Calu3 (cell line): ENCODE measurements at regions not wholly inside any gene's neighbourhood (a gene's known extent, or its start where the extent isn't known, plus 50 kb on each side); places are given as distances from the start of the nearest gene placed in this dataset.
A peak's percentile ranks its signal among the peaks of the same experiment; 100 is the strongest.

ENCODE experiments used
- BruUV-seq: library from RNA; stranded (reverse); fragments of 400-500 nt; replicated peaks from 2 replicates; lab custom pipeline; 2021; lab: Mats Ljungman, UMichigan
- CTCF ChIA-PET: fragments of 300-600 bp; sonication (Branson Sonifier 250); formaldehyde crosslinking; loops from one replicate; lab custom pipeline; 2022; ENCODE audit warnings: antibody characterized with exemption; lab: Charles Lee
- DNase-seq: peaks from one replicate; pipeline ENCODE4 v3.0.0; 2022
- H3K27ac Mint-ChIP-seq: one replicate; pipeline ENCODE4 v1.8.0; 2022; ENCODE audit warnings: mixed read lengths; ENCODE audit not compliant: unreplicated experiment
- H3K27me3 Mint-ChIP-seq: one replicate; pipeline ENCODE4 v1.8.0; 2022; ENCODE audit warnings: mixed read lengths; ENCODE audit not compliant: unreplicated experiment
- H3K36me3 Mint-ChIP-seq: one replicate; pipeline ENCODE4 v1.8.0; 2022; ENCODE audit warnings: mild to moderate bottlenecking, moderate library complexity, mixed read lengths; ENCODE audit not compliant: insufficient read depth, unreplicated experiment
- H3K4me1 Mint-ChIP-seq: one replicate; pipeline ENCODE4 v1.8.0; 2022; ENCODE audit warnings: mild to moderate bottlenecking, low read depth, mixed read lengths; ENCODE audit not compliant: unreplicated experiment
- H3K4me3 Mint-ChIP-seq: one replicate; pipeline ENCODE4 v1.8.0; 2022; ENCODE audit warnings: mild to moderate bottlenecking, low read depth, moderate library complexity, mixed read lengths; ENCODE audit not compliant: unreplicated experiment
- H3K9me3 Mint-ChIP-seq: one replicate; pipeline ENCODE4 v1.8.0; 2022; ENCODE audit warnings: low read depth, mixed read lengths; ENCODE audit not compliant: unreplicated experiment
- CTCF ChIP-seq: fragments of 200-600 bp; IDR thresholded peaks from one replicate; pipeline ENCODE4 v1.8.0; 2022; ENCODE audit warnings: antibody characterized with exemption; ENCODE audit not compliant: unreplicated experiment
- intact Hi-C: fragments of 100-400 bp; cut with micrococcal nuclease; formaldehyde crosslinking; loops from one replicate; pipeline ENCODE4 v1.10.0; 2022; ENCODE audit not compliant: unreplicated experiment

DNA sequence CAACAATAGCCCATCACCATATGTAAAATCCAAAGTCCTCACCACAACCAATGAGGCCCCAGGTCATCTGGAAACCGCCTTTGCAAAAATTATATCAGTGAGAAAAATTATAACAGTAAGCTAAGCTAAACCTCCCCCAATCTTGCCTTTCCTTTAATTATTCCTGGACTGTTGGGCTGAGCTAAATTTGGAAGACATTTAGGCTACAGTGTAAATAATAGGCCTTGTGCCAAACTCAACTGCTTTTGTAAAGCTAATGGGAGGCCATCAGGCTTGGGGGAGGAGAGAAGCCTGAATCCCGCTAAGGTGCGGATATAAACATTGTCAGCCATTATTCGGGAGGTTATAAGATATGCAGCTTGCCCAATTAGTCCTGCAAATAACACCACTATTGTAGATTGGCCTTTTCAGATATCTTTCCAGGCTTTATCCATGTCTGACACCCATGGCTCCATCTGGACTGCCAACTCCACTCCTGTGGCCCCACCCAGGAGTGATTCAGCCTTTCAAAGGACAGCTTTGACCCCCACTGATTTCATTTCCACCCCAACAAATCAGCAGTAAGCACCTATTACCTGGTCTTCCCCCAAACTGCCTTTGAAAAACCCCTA lies 53.0 kb upstream of the CA12 start:
- peaks cover 6% of the 10 kb centered on the region for H3K36me3 Mint-ChIP-seq
- H3K4me1 Mint-ChIP-seq: peaks cover 14% of the 10 kb centered on the region
- no peak for DNase-seq
- H3K4me3 Mint-ChIP-seq: no peak overlapping the region
- TF ChIP-seq CTCF: no peak
- BruUV-seq: no TSS peak
- CTCF ChIA-PET: interaction anchor here (0.6 kb wide), 1 partner anchor 141 kb away, joined by 4 read pairs; no protein-coding TSS in a partner anchor
- intact Hi-C loops: no loop called here
- no peaks in the 10 kb centered on the region for H3K27me3 Mint-ChIP-seq
- H3K27ac Mint-ChIP-seq: no peak overlapping the region
- no peaks in the 10 kb centered on the region for H3K9me3 Mint-ChIP-seq

DNA sequence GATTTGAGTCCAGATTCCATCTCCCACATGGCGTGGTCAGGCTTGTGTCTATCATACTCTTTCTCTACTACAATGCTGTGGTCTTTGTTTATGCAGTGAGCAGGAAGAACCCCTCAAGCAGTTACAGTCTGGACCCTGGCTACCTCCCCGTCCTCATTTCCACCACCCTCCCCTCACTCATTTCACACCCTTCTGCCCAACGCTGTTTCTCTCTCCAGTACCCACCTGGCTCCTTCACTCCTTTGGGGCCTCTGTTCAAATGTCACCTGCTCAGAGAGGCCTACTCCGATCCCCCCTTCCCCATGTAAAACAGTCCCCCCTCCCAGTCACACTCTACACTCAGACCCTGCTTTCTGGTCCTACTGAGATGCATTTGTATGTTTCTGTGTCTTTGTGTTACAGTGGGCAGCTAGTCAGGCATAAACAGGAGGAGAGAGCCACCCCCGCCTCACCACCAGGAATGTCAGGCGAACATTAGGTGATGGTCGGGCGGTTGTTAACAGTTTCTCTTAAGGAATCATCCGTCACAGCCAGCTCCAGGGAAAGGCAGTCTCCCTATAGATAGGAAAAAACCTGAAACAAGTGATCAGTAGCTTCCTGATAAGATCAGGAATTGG lies 53.7 kb upstream of the CA12 start:
- peaks cover 14% of the 10 kb centered on the region for H3K4me1 Mint-ChIP-seq
- no peak for DNase-seq
- BruUV-seq: no TSS peak
- no peaks in the 10 kb centered on the region for H3K9me3 Mint-ChIP-seq
- CTCF ChIA-PET: no interaction called here
- intact Hi-C loops: no loop called here
- no peaks in the 10 kb centered on the region for H3K27me3 Mint-ChIP-seq
- no peak overlapping the region for H3K4me3 Mint-ChIP-seq
- peaks cover 6% of the 10 kb centered on the region for H3K36me3 Mint-ChIP-seq
- H3K27ac Mint-ChIP-seq: no peak overlapping the region
- TF ChIP-seq CTCF: no peak

GRCh38 chr15:63436341-63436740 lies 54.7 kb upstream of the CA12 start:
- H3K27ac Mint-ChIP-seq: peak overlapping the region; percentile 48
- no peaks in the 10 kb centered on the region for H3K27me3 Mint-ChIP-seq
- intact Hi-C loops: no loop called here
- CTCF ChIA-PET: interaction anchor here (1.0 kb wide), 1 partner anchor 34 kb away, joined by 3 read pairs; no protein-coding TSS in a partner anchor
- H3K9me3 Mint-ChIP-seq: no peaks in the 10 kb centered on the region
- no peak for TF ChIP-seq CTCF
- peaks cover 14% of the 10 kb centered on the region for H3K4me1 Mint-ChIP-seq
- H3K4me3 Mint-ChIP-seq: peak overlapping the region; percentile 10
- DNase-seq: no peak
- H3K36me3 Mint-ChIP-seq: peaks cover 6% of the 10 kb centered on the region
- BruUV-seq: no TSS peak

DNA sequence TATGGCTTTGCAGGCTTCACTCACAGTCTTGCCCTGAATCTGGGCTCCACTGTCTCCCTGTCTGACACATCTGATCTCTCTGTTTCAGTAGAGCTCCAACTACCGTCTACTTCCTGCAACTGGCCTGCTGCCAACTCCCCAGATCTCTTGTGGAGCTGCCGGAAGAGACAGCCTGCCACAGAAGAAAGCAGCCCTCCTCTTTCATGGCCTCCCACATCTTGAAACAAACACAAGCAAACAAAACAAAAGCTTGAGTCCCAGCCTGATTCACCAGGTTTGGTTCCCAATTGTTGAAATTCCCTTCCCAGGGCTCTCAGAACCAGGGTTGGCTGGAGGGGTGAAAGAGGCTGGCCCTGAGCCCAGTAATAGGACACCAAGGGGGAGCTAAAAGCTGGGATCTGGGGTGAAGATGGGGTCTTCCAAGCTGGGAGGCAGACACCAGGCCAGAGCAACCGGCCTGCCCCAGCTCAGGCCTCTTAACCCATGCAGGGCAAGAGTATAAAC lies 55.3 kb upstream of the CA12 start:
- intact Hi-C loops: no loop called here
- H3K27me3 Mint-ChIP-seq: peaks cover 4% of the 10 kb centered on the region
- CTCF ChIA-PET: interaction anchor here (0.6 to 1.0 kb wide), 3 partner anchors 34 to 179 kb away, joined by 3 to 4 read pairs (median 3); no protein-coding TSS in a partner anchor
- H3K27ac Mint-ChIP-seq: peak overlapping the region; percentile 48
- peak overlapping the region; percentile 10 for H3K4me3 Mint-ChIP-seq
- H3K9me3 Mint-ChIP-seq: no peaks in the 10 kb centered on the region
- no peak for TF ChIP-seq CTCF
- H3K4me1 Mint-ChIP-seq: peaks cover 14% of the 10 kb centered on the region
- BruUV-seq: no TSS peak
- DNase-seq: peak; percentile 80
- H3K36me3 Mint-ChIP-seq: peaks cover 6% of the 10 kb centered on the region
